Trophoblast cell (in vitro differentiated cells and primary cell): ENCODE measurements at regions not wholly inside any gene's neighbourhood (a gene's known extent, or its start where the extent isn't known, plus 50 kb on each side); places are given as distances from the start of the nearest gene placed in this dataset.

Source experiments
- DNase-seq, 2 donors: peaks; one replicate each; pipeline ENCODE4 v3.0.0-alpha.2; 2016
- H2AFZ ChIP-seq: 2 replicates; pipeline ENCODE4 v1.6.1; 2013; ENCODE audit warnings: low read length, moderate library complexity, mild to moderate bottlenecking; ENCODE audit not compliant: insufficient read depth, poor library complexity
- H2AK5ac ChIP-seq: 2 replicates; pipeline ENCODE4 v1.6.1; 2013; ENCODE audit warnings: mild to moderate bottlenecking, low read length
- H2BK120ac ChIP-seq: 2 replicates; pipeline ENCODE4 v1.6.1; 2013; ENCODE audit warnings: low read length, mild to moderate bottlenecking, moderate library complexity; ENCODE audit not compliant: insufficient read depth, poor library complexity
- H2BK12ac ChIP-seq: 2 replicates; pipeline ENCODE4 v1.6.1; 2013; ENCODE audit warnings: mild to moderate bottlenecking, low read length, moderate library complexity
- H2BK5ac ChIP-seq: 2 replicates; pipeline ENCODE4 v1.6.1; 2013; ENCODE audit warnings: low read length, low read depth, moderate library complexity, mild to moderate bottlenecking; ENCODE audit not compliant: poor library complexity
- H3K14ac ChIP-seq: 2 replicates; pipeline ENCODE4 v1.6.1; 2013; ENCODE audit warnings: mild to moderate bottlenecking, low read length
- H3K18ac ChIP-seq: 2 replicates; pipeline ENCODE4 v1.6.1; 2013; ENCODE audit warnings: mild to moderate bottlenecking, low read length
- H3K23ac ChIP-seq: 2 replicates; pipeline ENCODE4 v1.6.1; 2013; ENCODE audit warnings: low read length
- H3K27ac ChIP-seq: 2 replicates; pipeline ENCODE4 v1.5.1; 2013; ENCODE audit warnings: low read depth, mild to moderate bottlenecking, inconsistent platforms, low read length, moderate library complexity
- H3K27me3 ChIP-seq: 2 replicates; pipeline ENCODE4 v1.6.1; 2013; ENCODE audit warnings: inconsistent platforms, mild to moderate bottlenecking, low read length, moderate library complexity; ENCODE audit not compliant: insufficient read depth
- H3K36me3 ChIP-seq, 2 experiments: 1 replicate in 1 of 2; 2 replicates in 1 of 2; pipeline ENCODE4 v1.6.1; 2013; ENCODE audit warnings: low read length in 2 of 2, mild to moderate bottlenecking in 2 of 2, moderate library complexity in 1 of 2; ENCODE audit not compliant: insufficient read depth in 2 of 2, control insufficient read depth in 1 of 2
- H3K4ac ChIP-seq: 2 replicates; pipeline ENCODE4 v1.6.1; 2013; ENCODE audit warnings: low read depth, mild to moderate bottlenecking, low read length, moderate library complexity
- H3K4me1 ChIP-seq, 2 experiments: 1 replicate in 1 of 2; 2 replicates in 1 of 2; pipeline ENCODE4 v1.6.1; 2013; ENCODE audit warnings: low read length in 2 of 2, mild to moderate bottlenecking in 2 of 2, moderate library complexity in 1 of 2; ENCODE audit not compliant: insufficient read depth in 2 of 2, control insufficient read depth in 1 of 2
- H3K4me2 ChIP-seq: 2 replicates; pipeline ENCODE4 v1.6.1; 2013; ENCODE audit warnings: inconsistent platforms, mild to moderate bottlenecking, low read length, moderate library complexity
- H3K4me3 ChIP-seq: 2 replicates; pipeline ENCODE4 v1.5.1; 2013; ENCODE audit warnings: mild to moderate bottlenecking, low read depth, low read length, inconsistent platforms
- H3K79me1 ChIP-seq: one replicate; pipeline ENCODE4 v1.6.1; 2013; ENCODE audit warnings: low read length
- H3K79me2 ChIP-seq: 2 replicates; pipeline ENCODE4 v1.6.1; 2013; ENCODE audit warnings: low read length, mild to moderate bottlenecking; ENCODE audit not compliant: control insufficient read depth, insufficient read depth, poor library complexity
- H3K9ac ChIP-seq: 2 replicates; pipeline ENCODE4 v1.6.1; 2013; ENCODE audit warnings: mild to moderate bottlenecking, low read length
- H3K9me3 ChIP-seq: 2 replicates; pipeline ENCODE4 v1.6.1; 2013; ENCODE audit warnings: low read depth, mild to moderate bottlenecking, control low read depth, inconsistent platforms, low read length; ENCODE audit not compliant: insufficient read depth
- H4K12ac ChIP-seq: 2 replicates; pipeline ENCODE4 v1.6.1; 2013; ENCODE audit warnings: low read depth, mild to moderate bottlenecking, low read length, moderate library complexity
- H4K8ac ChIP-seq: 2 replicates; pipeline ENCODE4 v1.6.1; 2013; ENCODE audit warnings: low read depth, mild to moderate bottlenecking, low read length, moderate library complexity
- H4K91ac ChIP-seq: one replicate; pipeline ENCODE4 v1.6.1; 2013; ENCODE audit warnings: low read depth, mild to moderate bottlenecking, low read length, moderate library complexity
- WGBS: extraction: QIAGEN DNeasy Blood & Tissue Kit; methylation state at CpG from one replicate; pipeline ENCODE4 v1.1.7; 2013; ENCODE audit warnings: missing lambda C conversion rate; ENCODE audit not compliant: insufficient read length, insufficient coverage; ENCODE audit errors: extremely low coverage; 5-methylcytosine and 5-hydroxymethylcytosine counted together

GRCh38 chr3:67289626-67290025, 291.5 kb downstream of the KBTBD8 start:
- no peaks in the 10 kb centered on the region for H3K27me3 ChIP-seq
- H3K4me1 ChIP-seq, result peaks cover 0 to 8% of the 10 kb centered on the region in 2 experiments
- DNase-seq, result no peak
- no peak overlapping the region for H2AK5ac ChIP-seq
- peaks cover 9% of the 10 kb centered on the region for H3K79me1 ChIP-seq
- H3K9ac ChIP-seq, result no peak overlapping the region
- no peaks in the 10 kb centered on the region for H3K36me3 ChIP-seq
- no peak overlapping the region for H2BK5ac ChIP-seq
- H4K12ac ChIP-seq, result no peak overlapping the region
- no peak overlapping the region for H3K4ac ChIP-seq
- H4K8ac ChIP-seq, result no peak overlapping the region
- no peak overlapping the region for H3K14ac ChIP-seq
- no peak overlapping the region for H3K4me3 ChIP-seq
- WGBS, result no CpG with 5 or more reads among the region's 1 CpG
- H3K23ac ChIP-seq, result no peak overlapping the region
- no peak overlapping the region for H4K91ac ChIP-seq
- no peak overlapping the region for H2AFZ ChIP-seq
- H3K27ac ChIP-seq, result no peak overlapping the region
- no peak overlapping the region for H2BK120ac ChIP-seq
- no peak overlapping the region for H2BK12ac ChIP-seq
- H3K4me2 ChIP-seq, result no peak overlapping the region
- peaks cover 2% of the 10 kb centered on the region for H3K79me2 ChIP-seq
- no peaks in the 10 kb centered on the region for H3K9me3 ChIP-seq
- no peak overlapping the region for H3K18ac ChIP-seq

- no peak overlapping the region for H3K4me3 ChIP-seq
- no CpG with 5 or more reads among the region's 4 CpGs for WGBS
- DNase-seq, result no peak
- no peak overlapping the region for H4K12ac ChIP-seq
- no peak overlapping the region for H2AFZ ChIP-seq
- H3K9ac ChIP-seq, result no peak overlapping the region
- H4K8ac ChIP-seq, result no peak overlapping the region
- H3K27me3 ChIP-seq, result no peaks in the 10 kb centered on the region
- H3K4me1 ChIP-seq, result peaks cover 0 to 8% of the 10 kb centered on the region in 2 experiments
- H3K27ac ChIP-seq, result no peak overlapping the region
- no peak overlapping the region for H3K18ac ChIP-seq
- H2BK12ac ChIP-seq, result no peak overlapping the region
- peaks cover 2% of the 10 kb centered on the region for H3K79me2 ChIP-seq
- H3K36me3 ChIP-seq, result no peaks in the 10 kb centered on the region
- no peak overlapping the region for H3K4me2 ChIP-seq
- peak overlapping the region; percentile 58 for H2BK120ac ChIP-seq
- H3K79me1 ChIP-seq, result peaks cover 9% of the 10 kb centered on the region
- H3K4ac ChIP-seq, result no peak overlapping the region
- H3K23ac ChIP-seq, result no peak overlapping the region
- no peak overlapping the region for H4K91ac ChIP-seq
- H2BK5ac ChIP-seq, result no peak overlapping the region
- H3K9me3 ChIP-seq, result no peaks in the 10 kb centered on the region
- H3K14ac ChIP-seq, result peak overlapping the region; percentile 48
- H2AK5ac ChIP-seq, result no peak overlapping the region
These were observed 292.3 kb downstream of the KBTBD8 start for GRCh38 chr3:67290438-67290837.

- no peak overlapping the region for H3K23ac ChIP-seq
- H3K79me2 ChIP-seq, result peaks cover 2% of the 10 kb centered on the region
- no peak overlapping the region for H3K18ac ChIP-seq
- no peak overlapping the region for H3K4ac ChIP-seq
- no CpG with 5 or more reads among the region's 11 CpGs for WGBS
- DNase-seq, result no peak
- no peak overlapping the region for H2AFZ ChIP-seq
- no peak overlapping the region for H2BK5ac ChIP-seq
- H3K36me3 ChIP-seq, result no peaks in the 10 kb centered on the region
- no peaks in the 10 kb centered on the region for H3K27me3 ChIP-seq
- H3K14ac ChIP-seq, result no peak overlapping the region
- no peak overlapping the region for H3K4me3 ChIP-seq
- H4K91ac ChIP-seq, result peak overlapping the region; percentile 36
- peak overlapping the region; percentile 37 for H2BK12ac ChIP-seq
- peak overlapping the region; percentile 77 for H2AK5ac ChIP-seq
- no peaks in the 10 kb centered on the region for H3K9me3 ChIP-seq
- H3K9ac ChIP-seq, result no peak overlapping the region
- H3K27ac ChIP-seq, result no peak overlapping the region
- H2BK120ac ChIP-seq, result peak overlapping the region; percentile 36
- H4K8ac ChIP-seq, result no peak overlapping the region
- H3K4me2 ChIP-seq, result no peak overlapping the region
- peaks cover 0 to 8% of the 10 kb centered on the region in 2 experiments for H3K4me1 ChIP-seq
- H3K79me1 ChIP-seq, result peaks cover 9% of the 10 kb centered on the region
- no peak overlapping the region for H4K12ac ChIP-seq
These were observed 293.5 kb downstream of the KBTBD8 start for GRCh38 chr3:67291287-67292252.

- H3K4me1 ChIP-seq, result peaks cover 0 to 8% of the 10 kb centered on the region in 2 experiments
- H3K79me2 ChIP-seq, result peaks cover 2% of the 10 kb centered on the region
- no peak overlapping the region for H4K12ac ChIP-seq
- no peak for DNase-seq
- no peak overlapping the region for H3K18ac ChIP-seq
- no peak overlapping the region for H3K4ac ChIP-seq
- no peak overlapping the region for H3K9ac ChIP-seq
- H2AK5ac ChIP-seq, result peak overlapping the region; percentile 81
- no peak overlapping the region for H3K4me2 ChIP-seq
- H3K14ac ChIP-seq, result peak overlapping the region; percentile 4
- H3K9me3 ChIP-seq, result no peaks in the 10 kb centered on the region
- H3K4me3 ChIP-seq, result no peak overlapping the region
- no CpG with 5 or more reads among the region's 3 CpGs for WGBS
- no peak overlapping the region for H4K8ac ChIP-seq
- H3K79me1 ChIP-seq, result peaks cover 11% of the 10 kb centered on the region
- H2BK5ac ChIP-seq, result peak overlapping the region; percentile 19
- peak overlapping the region; percentile 36 for H4K91ac ChIP-seq
- H3K27ac ChIP-seq, result no peak overlapping the region
- peak overlapping the region; percentile 45 for H2AFZ ChIP-seq
- H3K36me3 ChIP-seq, result no peaks in the 10 kb centered on the region
- no peaks in the 10 kb centered on the region for H3K27me3 ChIP-seq
- no peak overlapping the region for H3K23ac ChIP-seq
- H2BK120ac ChIP-seq, result peak overlapping the region; percentile 68
- peak overlapping the region; percentile 84 for H2BK12ac ChIP-seq
These were observed 294.4 kb downstream of the KBTBD8 start for GRCh38 chr3:67292356-67293121.
